Nephron (organoid): ENCODE measurements at regions not wholly inside any gene's neighbourhood (a gene's known extent, or its start where the extent isn't known, plus 50 kb on each side); places are given as distances from the start of the nearest gene placed in this dataset.

Experiments
- H3K27ac Mint-ChIP-seq, 3 experiments: 2 replicates each; pipeline ENCODE4 v1.8.0; 2020; ENCODE audit warnings: mixed read lengths in 3 of 3, mild to moderate bottlenecking in 2 of 3, moderate library complexity in 1 of 3
- H3K27me3 Mint-ChIP-seq: 2 replicates; pipeline ENCODE4 v1.8.0; 2021; ENCODE audit warnings: low read depth, mild to moderate bottlenecking, moderate library complexity, mixed read lengths
- H3K36me3 Mint-ChIP-seq: 2 replicates; pipeline ENCODE4 v1.8.0; 2020; ENCODE audit warnings: low read depth, mixed read lengths
- H3K4me1 Mint-ChIP-seq: 2 replicates; pipeline ENCODE4 v1.8.0; 2020; ENCODE audit warnings: mixed read lengths
- H3K4me3 Mint-ChIP-seq, 3 experiments: 2 replicates each; pipeline ENCODE4 v1.8.0; 2020; ENCODE audit warnings: mild to moderate bottlenecking in 3 of 3, mixed read lengths in 3 of 3, moderate library complexity in 2 of 3
- H3K9me3 Mint-ChIP-seq: 2 replicates; pipeline ENCODE4 v1.8.0; 2020; ENCODE audit warnings: mixed read lengths
- TF ChIP-seq, protein P1 (sequence below), 3 experiments: fragments of 200-600 bp; sonication (generic); IDR thresholded peaks; one replicate each; pipeline ENCODE4 v1.5.0; 2021; ENCODE audit warnings: antibody characterized with exemption in 3 of 3; ENCODE audit not compliant: unreplicated experiment in 3 of 3

DNA sequence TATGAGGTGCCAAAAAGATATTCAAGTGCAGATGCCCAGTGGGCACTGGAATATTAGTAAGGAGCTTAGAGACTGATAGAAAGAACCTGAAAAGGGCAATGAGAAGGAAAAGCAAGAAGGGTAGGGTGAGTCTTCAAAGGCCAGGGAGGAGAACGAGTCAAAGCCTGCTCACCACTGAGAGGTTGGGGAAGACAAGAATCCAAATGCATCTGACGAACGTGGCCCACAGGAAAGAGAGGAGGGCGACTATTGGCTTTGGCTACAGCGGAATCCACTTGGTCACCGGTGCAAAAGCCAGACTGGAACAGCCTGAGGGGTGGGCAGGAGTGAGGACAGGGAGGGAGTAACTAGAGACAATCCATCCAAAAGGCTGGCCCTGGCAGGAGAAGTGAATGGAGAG, 216.7 kb upstream of the KLF14 start:
- no peaks in the 10 kb centered on the region for H3K4me1 Mint-ChIP-seq
- no peaks in the 10 kb centered on the region for H3K36me3 Mint-ChIP-seq
- H3K4me3 Mint-ChIP-seq, result no peak overlapping the region
- TF ChIP-seq, protein P1, sequence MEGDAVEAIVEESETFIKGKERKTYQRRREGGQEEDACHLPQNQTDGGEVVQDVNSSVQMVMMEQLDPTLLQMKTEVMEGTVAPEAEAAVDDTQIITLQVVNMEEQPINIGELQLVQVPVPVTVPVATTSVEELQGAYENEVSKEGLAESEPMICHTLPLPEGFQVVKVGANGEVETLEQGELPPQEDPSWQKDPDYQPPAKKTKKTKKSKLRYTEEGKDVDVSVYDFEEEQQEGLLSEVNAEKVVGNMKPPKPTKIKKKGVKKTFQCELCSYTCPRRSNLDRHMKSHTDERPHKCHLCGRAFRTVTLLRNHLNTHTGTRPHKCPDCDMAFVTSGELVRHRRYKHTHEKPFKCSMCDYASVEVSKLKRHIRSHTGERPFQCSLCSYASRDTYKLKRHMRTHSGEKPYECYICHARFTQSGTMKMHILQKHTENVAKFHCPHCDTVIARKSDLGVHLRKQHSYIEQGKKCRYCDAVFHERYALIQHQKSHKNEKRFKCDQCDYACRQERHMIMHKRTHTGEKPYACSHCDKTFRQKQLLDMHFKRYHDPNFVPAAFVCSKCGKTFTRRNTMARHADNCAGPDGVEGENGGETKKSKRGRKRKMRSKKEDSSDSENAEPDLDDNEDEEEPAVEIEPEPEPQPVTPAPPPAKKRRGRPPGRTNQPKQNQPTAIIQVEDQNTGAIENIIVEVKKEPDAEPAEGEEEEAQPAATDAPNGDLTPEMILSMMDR (IDR thresholded peaks at IDR 0.05; ENCODE audit: unreplicated experiment in 3 of 3), result no peak
- H3K27me3 Mint-ChIP-seq, result no peaks in the 10 kb centered on the region
- no peak overlapping the region for H3K27ac Mint-ChIP-seq
- H3K9me3 Mint-ChIP-seq, result no peaks in the 10 kb centered on the region

DNA sequence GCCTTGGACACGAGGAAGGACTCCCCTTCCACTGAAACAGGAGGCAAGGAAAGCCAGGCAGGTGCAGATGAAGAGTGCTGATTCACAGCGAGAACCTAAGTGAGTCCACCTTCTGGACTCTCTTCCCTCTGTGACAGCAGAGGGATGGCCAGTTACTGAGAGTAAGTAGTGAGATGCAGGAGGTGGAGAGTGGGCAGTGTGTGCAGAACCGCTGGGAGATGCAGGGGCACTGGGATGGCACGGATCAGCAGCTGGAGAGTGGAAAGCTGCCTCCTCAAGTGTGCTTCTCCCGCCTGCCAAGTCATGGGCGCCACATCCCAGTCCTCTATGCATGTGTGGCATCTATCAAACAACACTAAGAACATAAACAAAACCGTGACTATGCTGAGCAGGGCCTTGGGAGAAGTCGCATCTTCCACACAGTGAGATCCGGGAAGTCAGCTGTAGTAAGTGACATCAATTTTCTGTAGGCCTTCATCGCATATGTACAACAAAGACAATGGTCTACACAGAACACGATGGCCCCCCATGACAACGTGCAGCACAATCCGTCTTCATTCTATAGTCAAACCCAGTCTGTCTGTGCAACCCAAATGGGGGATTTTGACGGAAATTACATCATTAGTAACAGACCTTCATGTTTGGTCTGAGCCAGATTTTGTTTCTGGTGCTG, 217.4 kb upstream of the KLF14 start:
- Mint-ChIP-seq H3K9me3 (no peaks in the 10 kb centered on the region), H3K4me1 (no peaks in the 10 kb centered on the region), H3K4me3 (no peak overlapping the region), H3K27ac (no peak overlapping the region), H3K27me3 (no peaks in the 10 kb centered on the region), H3K36me3 (no peaks in the 10 kb centered on the region)
- TF ChIP-seq, protein P1 (IDR thresholded peaks at IDR 0.05; ENCODE audit: unreplicated experiment in 3 of 3), result no peak

GRCh38 chr7:130951976-130952876, 218.2 kb upstream of the KLF14 start:
- Mint-ChIP-seq H3K27ac (no peak overlapping the region), H3K36me3 (no peaks in the 10 kb centered on the region), H3K4me3 (no peak overlapping the region), H3K4me1 (no peaks in the 10 kb centered on the region), H3K9me3 (no peaks in the 10 kb centered on the region), H3K27me3 (no peaks in the 10 kb centered on the region)
- TF ChIP-seq, protein P1 (IDR thresholded peaks at IDR 0.05; ENCODE audit: unreplicated experiment in 3 of 3), result no peak

GRCh38 chr7:130953196-130953595, 219.2 kb upstream of the KLF14 start:
- Mint-ChIP-seq H3K27ac (no peak overlapping the region), H3K4me1 (no peaks in the 10 kb centered on the region), H3K27me3 (no peaks in the 10 kb centered on the region), H3K9me3 (no peaks in the 10 kb centered on the region), H3K36me3 (no peaks in the 10 kb centered on the region), H3K4me3 (no peak overlapping the region)
- TF ChIP-seq, protein P1 (IDR thresholded peaks at IDR 0.05; ENCODE audit: unreplicated experiment in 3 of 3), result no peak

- H3K36me3 Mint-ChIP-seq, result no peaks in the 10 kb centered on the region
- H3K4me1 Mint-ChIP-seq, result no peaks in the 10 kb centered on the region
- no peaks in the 10 kb centered on the region for H3K27me3 Mint-ChIP-seq
- H3K4me3 Mint-ChIP-seq, result no peak overlapping the region
- H3K9me3 Mint-ChIP-seq, result no peaks in the 10 kb centered on the region
- TF ChIP-seq, protein P1 (IDR thresholded peaks at IDR 0.05; ENCODE audit: unreplicated experiment in 3 of 3), result no peak
- H3K27ac Mint-ChIP-seq, result no peak overlapping the region
Measured at GRCh38 chr7:130954918-130955564, 221.0 kb upstream of the KLF14 start.
